ENCODE measurements at regions not wholly inside any gene's neighbourhood (a gene's known extent, or its start where the extent isn't known, plus 50 kb on each side); places are given as distances from the start of the nearest gene placed in this dataset.

- TF ChIP-seq CTCF (IDR thresholded peaks at IDR 0.05) (no peak), TCF7L2 (IDR thresholded peaks at IDR 0.05; ENCODE audit: low read depth, low read length) (no peak), REST (IDR thresholded peaks at IDR 0.05; ENCODE audit: insufficient read depth in 1 of 2, low read depth in 2 of 2, low read length in 1 of 2) (no peak)
These were observed 333.8 kb downstream of the HAPSTR1 start for GRCh38 chr16:9425236-9425635.
